ENCODE measurements at regions not wholly inside any gene's neighbourhood (a gene's known extent, or its start where the extent isn't known, plus 50 kb on each side); places are given as distances from the start of the nearest gene placed in this dataset.

GRCh38 chr5:51988634-51989033 lies 605.4 kb downstream of the ISL1 start:
- no peak for TF ChIP-seq CTCF (IDR thresholded peaks at IDR 0.05; ENCODE audit: borderline replicate concordance, insufficient read depth, low read depth, low read length)
- H3K4me3 ChIP-seq (ENCODE audit: low read depth, low read length), result no peak overlapping the region

- TF ChIP-seq CTCF (IDR thresholded peaks at IDR 0.05; ENCODE audit: borderline replicate concordance, insufficient read depth, low read depth, low read length), result no peak
- no peak overlapping the region for H3K4me3 ChIP-seq (ENCODE audit: low read depth, low read length)
Observed at GRCh38 chr5:51990241-51990640, 607.0 kb downstream of the ISL1 start.

- TF ChIP-seq CTCF (IDR thresholded peaks at IDR 0.05; ENCODE audit: borderline replicate concordance, insufficient read depth, low read depth, low read length), result no peak
- H3K4me3 ChIP-seq (ENCODE audit: low read depth, low read length), result no peak overlapping the region
Observed at GRCh38 chr5:51990661-51991180, 607.5 kb downstream of the ISL1 start.

- no peak overlapping the region for H3K4me3 ChIP-seq (ENCODE audit: low read depth, low read length)
- TF ChIP-seq CTCF (IDR thresholded peaks at IDR 0.05; ENCODE audit: borderline replicate concordance, insufficient read depth, low read depth, low read length), result no peak
Observed at GRCh38 chr5:51991940-51992339, 608.7 kb downstream of the ISL1 start.

- no peak for TF ChIP-seq CTCF (IDR thresholded peaks at IDR 0.05; ENCODE audit: borderline replicate concordance, insufficient read depth, low read depth, low read length)
- H3K4me3 ChIP-seq (ENCODE audit: low read depth, low read length), result no peak overlapping the region
Observed at GRCh38 chr5:51995773-51996306, 612.6 kb downstream of the ISL1 start.

GRCh38 chr5:51996356-51996861 lies 613.2 kb downstream of the ISL1 start:
- no peak overlapping the region for H3K4me3 ChIP-seq (ENCODE audit: low read depth, low read length)
- no peak for TF ChIP-seq CTCF (IDR thresholded peaks at IDR 0.05; ENCODE audit: borderline replicate concordance, insufficient read depth, low read depth, low read length)

- no peak overlapping the region for H3K4me3 ChIP-seq (ENCODE audit: low read depth, low read length)
- TF ChIP-seq CTCF (IDR thresholded peaks at IDR 0.05; ENCODE audit: borderline replicate concordance, insufficient read depth, low read depth, low read length), result no peak
Observed at GRCh38 chr5:51997500-51997899, 614.3 kb downstream of the ISL1 start.
